GM23338 (cell line): ENCODE measurements at regions not wholly inside any gene's neighbourhood (a gene's known extent, or its start where the extent isn't known, plus 50 kb on each side); places are given as distances from the start of the nearest gene placed in this dataset.

Source experiments
- ATAC-seq: fragments of 200-7000 bp; cut with Tn5 transposase; 3 replicates; pipeline ENCODE4 v1.9.1; 2020
- DNase-seq: peaks from one replicate; pipeline ENCODE4 v3.0.0-alpha.2; 2015; ENCODE audit warnings: low spot score
- H2AFZ ChIP-seq: fragments of 200-600 bp; sonication (generic); 2 replicates; pipeline ENCODE4 v1.8.0; 2016; ENCODE audit warnings: antibody characterized with exemption, mild to moderate bottlenecking, moderate library complexity
- H3F3A ChIP-seq: fragments of 200-600 bp; sonication (generic); replicated peaks from 2 replicates; pipeline ENCODE4 v1.8.0; 2017; ENCODE audit warnings: antibody characterized with exemption, mixed run types, low read depth
- H3K27ac ChIP-seq: fragments of 200-600 bp; sonication (generic); 2 replicates; pipeline ENCODE4 v1.6.1; 2016; ENCODE audit warnings: low read depth
- H3K27me3 ChIP-seq: fragments of 200-600 bp; sonication (generic); 2 replicates; pipeline ENCODE4 v1.8.0; 2016; ENCODE audit warnings: mild to moderate bottlenecking, mixed run types, moderate library complexity; ENCODE audit not compliant: insufficient read depth
- H3K36me3 ChIP-seq: fragments of 200-600 bp; sonication (generic); 2 replicates; pipeline ENCODE4 v1.8.0; 2016; ENCODE audit warnings: mild to moderate bottlenecking; ENCODE audit not compliant: insufficient read depth
- H3K4me1 ChIP-seq: fragments of 200-600 bp; sonication (generic); 2 replicates; pipeline ENCODE4 v1.8.0; 2016; ENCODE audit warnings: mild to moderate bottlenecking, moderate library complexity; ENCODE audit not compliant: insufficient read depth
- H3K4me2 ChIP-seq: fragments of 200-600 bp; sonication (generic); 2 replicates; pipeline ENCODE4 v1.7.1; 2017; ENCODE audit warnings: mixed run types
- H3K4me3 ChIP-seq: fragments of 200-600 bp; sonication (generic); 2 replicates; pipeline ENCODE4 v1.6.1; 2016; ENCODE audit warnings: mixed run types
- H3K79me2 ChIP-seq: fragments of 200-600 bp; sonication (generic); replicated peaks from 2 replicates; pipeline ENCODE4 v1.8.0; 2017; ENCODE audit warnings: mild to moderate bottlenecking; ENCODE audit not compliant: insufficient read depth
- H3K9me2 ChIP-seq: fragments of 200-600 bp; sonication (generic); 2 replicates; pipeline ENCODE4 v1.8.0; 2017; ENCODE audit not compliant: insufficient read depth
- H4K20me1 ChIP-seq: fragments of 200-600 bp; sonication (generic); replicated peaks from 2 replicates; pipeline ENCODE4 v1.8.0; 2017; ENCODE audit warnings: mild to moderate bottlenecking; ENCODE audit not compliant: insufficient read depth
- H3K27ac Mint-ChIP-seq: 2 replicates; pipeline ENCODE4 v1.8.0; 2020; ENCODE audit warnings: inconsistent platforms, mild to moderate bottlenecking, moderate library complexity, mixed read lengths
- H3K27me3 Mint-ChIP-seq: 3 replicates; pipeline ENCODE4 v1.8.0; 2022; ENCODE audit warnings: low read depth, mild to moderate bottlenecking, moderate library complexity, mixed read lengths, inconsistent platforms; ENCODE audit not compliant: insufficient read depth, poor library complexity
- H3K36me3 Mint-ChIP-seq: 3 replicates; pipeline ENCODE4 v1.8.0; 2021; ENCODE audit warnings: low read depth, mild to moderate bottlenecking, inconsistent platforms, moderate library complexity, mixed read lengths
- H3K4me1 Mint-ChIP-seq: 3 replicates; pipeline ENCODE4 v1.8.0; 2020; ENCODE audit warnings: mild to moderate bottlenecking, inconsistent platforms, mixed read lengths
- H3K4me3 Mint-ChIP-seq: 3 replicates; pipeline ENCODE4 v1.8.0; 2021; ENCODE audit warnings: moderate library complexity, mild to moderate bottlenecking, inconsistent platforms, mixed read lengths
- H3K9me3 Mint-ChIP-seq: 3 replicates; pipeline ENCODE4 v1.8.0; 2020; ENCODE audit warnings: moderate library complexity, mild to moderate bottlenecking, inconsistent platforms, mixed read lengths
- CREB1 ChIP-seq: fragments of 250-450 bp; sonication (Bioruptor Pico); IDR thresholded peaks from 2 replicates; pipeline ENCODE4 v1.5.0; 2020; ENCODE audit warnings: low read depth, mild to moderate bottlenecking, moderate library complexity
- CTCF ChIP-seq, 2 experiments: fragments of 200-600 bp in 1 of 2; sonication (generic) in 1 of 2; conservative IDR thresholded peaks; 2 replicates each; pipeline versions ENCODE4 v1.5.1 to v1.6.1; 2016 to 2017; ENCODE audit warnings: antibody characterized with exemption in 2 of 2, low read depth in 2 of 2, mild to moderate bottlenecking in 2 of 2, moderate library complexity in 1 of 2
- ETS1 ChIP-seq: IDR thresholded peaks from 2 replicates; pipeline ENCODE4 v1.6.1; 2016; ENCODE audit warnings: antibody characterized with exemption
- EZH2 ChIP-seq: fragments of 200-600 bp; sonication (generic); IDR thresholded peaks from one replicate; pipeline ENCODE4 v1.8.0; 2017; ENCODE audit warnings: antibody characterized with exemption, mild to moderate bottlenecking, low read depth; ENCODE audit not compliant: unreplicated experiment
- JUNB ChIP-seq: IDR thresholded peaks from one replicate; pipeline ENCODE4 v1.6.1; 2016; ENCODE audit warnings: antibody characterized with exemption; ENCODE audit not compliant: unreplicated experiment
- NANOG ChIP-seq: IDR thresholded peaks from 2 replicates; pipeline ENCODE4 v1.6.1; 2016; ENCODE audit warnings: antibody characterized with exemption, borderline replicate concordance
- POLR2AphosphoS5 ChIP-seq: IDR thresholded peaks from 2 replicates; pipeline ENCODE4 v1.6.1; 2016; ENCODE audit warnings: antibody characterized with exemption, low read depth
- REST ChIP-seq: IDR thresholded peaks from one replicate; pipeline ENCODE4 v1.6.1; 2018; ENCODE audit warnings: antibody characterized with exemption; ENCODE audit not compliant: unreplicated experiment
- STAT1 ChIP-seq: IDR thresholded peaks from one replicate; pipeline ENCODE4 v1.6.1; 2016; ENCODE audit warnings: antibody characterized with exemption; ENCODE audit not compliant: unreplicated experiment
- ZNF114 ChIP-seq: fragments of 250-450 bp; sonication (Bioruptor Pico); IDR thresholded peaks from 2 replicates; pipeline ENCODE4 v1.5.0; 2020; ENCODE audit warnings: mild to moderate bottlenecking, moderate library complexity
- ZNF331 ChIP-seq: fragments of 250-450 bp; sonication (Bioruptor Pico); IDR thresholded peaks from 2 replicates; pipeline ENCODE4 v1.5.0; 2020; ENCODE audit warnings: low read depth, mild to moderate bottlenecking, moderate library complexity
- ZNF462 ChIP-seq: fragments of 250-450 bp; sonication (Bioruptor Pico); IDR thresholded peaks from 2 replicates; pipeline ENCODE4 v1.5.0; 2020; ENCODE audit warnings: mild to moderate bottlenecking, moderate library complexity

- Mint-ChIP-seq H3K4me1 (peaks cover 15% of the 10 kb centered on the region), H3K36me3 (no peaks in the 10 kb centered on the region; the same call in 2 of the 3 replicates)
Measured at GRCh38 chr1:56417646-56418045, 161.7 kb downstream of the PLPP3 start.

More at GRCh38 chr1:56417646-56418045, 161.7 kb downstream of the PLPP3 start:
- H3K9me2 ChIP-seq, result no peaks in the 10 kb centered on the region
- H3K27me3 ChIP-seq, result no peaks in the 10 kb centered on the region
- no peak overlapping the region for H3K4me2 ChIP-seq
- no peak for ATAC-seq
- no peak for DNase-seq
- no peak for TF ChIP-seq ZNF462
- TF ChIP-seq ZNF114 (CRISPR knock-in tag), result no peak
- TF ChIP-seq JUNB, result no peak
- TF ChIP-seq POLR2AphosphoS5, result no peak
- TF ChIP-seq NANOG, result no peak
- TF ChIP-seq ETS1, result no peak
- TF ChIP-seq CTCF (conservative IDR thresholded peaks at IDR 0.05; ENCODE audit: low read depth in 2 of 2), result no peak
- no peak for TF ChIP-seq CREB1 (CRISPR knock-in tag)
- TF ChIP-seq STAT1, result no peak
- no peak for TF ChIP-seq ZNF331 (CRISPR knock-in tag)
- TF ChIP-seq EZH2, result no peak
- TF ChIP-seq REST, result no peak
- H3K79me2 ChIP-seq, result no peaks in the 10 kb centered on the region
- Mint-ChIP-seq H3K27me3 (peaks cover 11% of the 10 kb centered on the region), H3K9me3 (no peaks in the 10 kb centered on the region), H3K27ac (no peak overlapping the region), H3K4me3 (no peak overlapping the region)
- no peak overlapping the region for H2AFZ ChIP-seq
- no peaks in the 10 kb centered on the region for H3F3A ChIP-seq
- no peak overlapping the region for H3K4me3 ChIP-seq
- H4K20me1 ChIP-seq, result no peaks in the 10 kb centered on the region
- no peaks in the 10 kb centered on the region for H3K36me3 ChIP-seq
- no peak overlapping the region for H3K27ac ChIP-seq
- H3K4me1 ChIP-seq, result no peaks in the 10 kb centered on the region
